ENCODE measurements at regions not wholly inside any gene's neighbourhood (a gene's known extent, or its start where the extent isn't known, plus 50 kb on each side); places are given as distances from the start of the nearest gene placed in this dataset.

GRCh38 chr3:161800985-161801559 is 304.5 kb downstream of the OTOL1 start:
- Histone ChIP-seq H3K27ac (no peak overlapping the region), H3K4me1 (no peaks in the 10 kb centered on the region), H3K27me3 (ENCODE audit: low read depth) (no peaks in the 10 kb centered on the region), H3K4me3 (no peak overlapping the region), H3K9me3 (no peaks in the 10 kb centered on the region), H3K36me3 (no peaks in the 10 kb centered on the region)
- TF ChIP-seq, protein P1, sequence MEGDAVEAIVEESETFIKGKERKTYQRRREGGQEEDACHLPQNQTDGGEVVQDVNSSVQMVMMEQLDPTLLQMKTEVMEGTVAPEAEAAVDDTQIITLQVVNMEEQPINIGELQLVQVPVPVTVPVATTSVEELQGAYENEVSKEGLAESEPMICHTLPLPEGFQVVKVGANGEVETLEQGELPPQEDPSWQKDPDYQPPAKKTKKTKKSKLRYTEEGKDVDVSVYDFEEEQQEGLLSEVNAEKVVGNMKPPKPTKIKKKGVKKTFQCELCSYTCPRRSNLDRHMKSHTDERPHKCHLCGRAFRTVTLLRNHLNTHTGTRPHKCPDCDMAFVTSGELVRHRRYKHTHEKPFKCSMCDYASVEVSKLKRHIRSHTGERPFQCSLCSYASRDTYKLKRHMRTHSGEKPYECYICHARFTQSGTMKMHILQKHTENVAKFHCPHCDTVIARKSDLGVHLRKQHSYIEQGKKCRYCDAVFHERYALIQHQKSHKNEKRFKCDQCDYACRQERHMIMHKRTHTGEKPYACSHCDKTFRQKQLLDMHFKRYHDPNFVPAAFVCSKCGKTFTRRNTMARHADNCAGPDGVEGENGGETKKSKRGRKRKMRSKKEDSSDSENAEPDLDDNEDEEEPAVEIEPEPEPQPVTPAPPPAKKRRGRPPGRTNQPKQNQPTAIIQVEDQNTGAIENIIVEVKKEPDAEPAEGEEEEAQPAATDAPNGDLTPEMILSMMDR (IDR thresholded peaks at IDR 0.05), result no peak
- no peak for ATAC-seq
- intact Hi-C loops (cut with DNase I), result no loop called here
- DNase-seq, result no peak

DNA sequence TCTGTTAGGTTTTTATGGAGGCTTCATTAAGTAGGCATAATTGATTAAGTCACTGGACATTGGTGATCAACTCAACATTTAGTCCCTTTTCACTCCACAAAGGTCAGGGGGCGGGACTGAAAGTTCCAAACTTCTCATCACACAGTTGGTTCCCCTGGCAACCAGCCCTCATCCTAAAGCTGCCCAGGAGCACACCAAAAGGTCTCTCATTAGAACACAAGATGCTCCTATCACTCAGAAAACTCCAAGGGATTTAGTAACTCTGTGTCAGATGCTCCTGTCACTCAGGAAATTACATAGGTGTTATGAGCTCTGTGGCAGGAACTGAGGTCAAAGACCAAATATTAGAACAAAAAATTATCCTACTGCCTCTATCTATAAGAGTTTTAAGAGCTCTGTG is 321.5 kb downstream of the OTOL1 start:
- no peaks in the 10 kb centered on the region for H3K27me3 ChIP-seq (ENCODE audit: low read depth)
- H3K9me3 ChIP-seq, result no peaks in the 10 kb centered on the region
- no peak overlapping the region for H3K4me3 ChIP-seq
- H3K36me3 ChIP-seq, result no peaks in the 10 kb centered on the region
- DNase-seq (no peak), ATAC-seq (no peak)
- no peak overlapping the region for H3K27ac ChIP-seq
- TF ChIP-seq, protein P1 (IDR thresholded peaks at IDR 0.05), result no peak
- intact Hi-C loops (cut with DNase I), result no loop called here
- no peaks in the 10 kb centered on the region for H3K4me1 ChIP-seq

GRCh38 chr3:161821591-161821990 is 325.0 kb downstream of the OTOL1 start:
- intact Hi-C loops (cut with DNase I), result no loop called here

DNA sequence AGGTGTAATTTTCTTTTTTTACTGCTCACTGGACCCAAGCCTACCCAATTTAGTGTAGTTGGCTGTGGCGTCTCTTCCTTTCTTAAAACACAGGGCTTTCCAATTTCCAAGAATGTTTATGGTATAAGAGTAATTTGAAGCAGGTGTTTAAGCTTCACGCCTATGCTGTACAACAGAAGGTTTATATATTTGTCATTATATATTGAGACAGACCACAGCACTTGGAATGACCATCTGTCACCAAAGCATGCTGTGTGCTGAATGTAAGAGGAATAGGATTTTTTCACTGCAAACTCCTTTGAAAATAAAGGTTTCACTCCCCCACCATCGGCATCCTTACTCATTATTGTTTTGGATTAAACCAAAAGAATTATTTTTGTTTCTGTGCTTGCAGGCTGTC is 325.7 kb downstream of the OTOL1 start:
- Histone ChIP-seq H3K4me1 (no peaks in the 10 kb centered on the region), H3K36me3 (no peaks in the 10 kb centered on the region), H3K27me3 (ENCODE audit: low read depth) (no peaks in the 10 kb centered on the region), H3K4me3 (no peak overlapping the region), H3K9me3 (no peaks in the 10 kb centered on the region), H3K27ac (no peak overlapping the region)
- ATAC-seq (no peak), DNase-seq (no peak)
- intact Hi-C loops (cut with DNase I), result no loop called here
- TF ChIP-seq, protein P1 (IDR thresholded peaks at IDR 0.05), result no peak

More at GRCh38 chr3:161821591-161821990, 325.0 kb downstream of the OTOL1 start:
- H3K36me3 ChIP-seq, result no peaks in the 10 kb centered on the region
- H3K27me3 ChIP-seq (ENCODE audit: low read depth), result no peaks in the 10 kb centered on the region
- DNase-seq (no peak), ATAC-seq (no peak)
- TF ChIP-seq, protein P1 (IDR thresholded peaks at IDR 0.05), result no peak
- no peaks in the 10 kb centered on the region for H3K9me3 ChIP-seq
- H3K4me1 ChIP-seq, result no peaks in the 10 kb centered on the region
- H3K4me3 ChIP-seq, result no peak overlapping the region
- no peak overlapping the region for H3K27ac ChIP-seq

DNA sequence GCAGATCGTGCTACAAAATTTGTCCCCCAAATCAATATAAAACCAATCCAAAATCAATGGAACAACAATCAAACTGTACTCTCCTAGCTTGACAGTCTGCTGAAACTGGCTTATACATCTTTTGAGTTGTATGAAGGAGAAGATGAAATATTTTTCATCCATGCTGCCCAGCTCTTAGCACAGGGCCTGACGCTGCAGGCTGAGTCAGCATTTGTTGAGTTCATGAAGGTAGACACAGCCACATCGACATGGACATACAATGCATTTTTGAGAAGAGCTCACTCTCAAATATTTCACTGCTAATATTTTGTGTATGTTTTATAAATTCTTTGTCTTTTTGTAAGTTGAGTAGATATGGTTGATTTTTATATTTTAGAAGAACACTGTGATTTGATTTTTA is 327.3 kb downstream of the OTOL1 start:
- H3K9me3 ChIP-seq, result no peaks in the 10 kb centered on the region
- no peaks in the 10 kb centered on the region for H3K36me3 ChIP-seq
- intact Hi-C loops (cut with DNase I), result no loop called here
- no peak overlapping the region for H3K4me3 ChIP-seq
- H3K27me3 ChIP-seq (ENCODE audit: low read depth), result no peaks in the 10 kb centered on the region
- DNase-seq (no peak), ATAC-seq (no peak)
- TF ChIP-seq, protein P1 (IDR thresholded peaks at IDR 0.05), result no peak
- no peak overlapping the region for H3K27ac ChIP-seq
- H3K4me1 ChIP-seq, result no peaks in the 10 kb centered on the region
